Prostate gland (tissue), 2 donors: ENCODE measurements at regions not wholly inside any gene's neighbourhood (a gene's known extent, or its start where the extent isn't known, plus 50 kb on each side); places are given as distances from the start of the nearest gene placed in this dataset.

Experiments used
- CTCF ChIP-seq, 4 experiments: fragments of 200-600 bp in 2 of 4; fragments of 450-650 bp in 2 of 4; sonication (generic) in 2 of 4; IDR thresholded peaks; 1 replicate in 3 of 4; 2 replicates in 1 of 4; pipeline ENCODE4 v1.5.1; 2016 to 2019; ENCODE audit warnings: antibody characterized with exemption in 4 of 4, mild to moderate bottlenecking in 2 of 4, moderate library complexity in 2 of 4
- POLR2A ChIP-seq: fragments of 450-650 bp; IDR thresholded peaks from one replicate; pipeline ENCODE4 v1.6.1; 2016; ENCODE audit warnings: antibody characterized with exemption, mild to moderate bottlenecking

GRCh38 chr6:94751641-94752329 lies 825.5 kb upstream of the MANEA start:
- TF ChIP-seq CTCF (IDR thresholded peaks at IDR 0.05) (no peak), POLR2A (no peak)
